Effector memory CD4-positive, alpha-beta T cell (primary cell): ENCODE measurements at regions not wholly inside any gene's neighbourhood (a gene's known extent, or its start where the extent isn't known, plus 50 kb on each side); places are given as distances from the start of the nearest gene placed in this dataset.

Experiments used
- DNase-seq, 3 donors: peaks; one replicate each; pipeline ENCODE4 v3.0.0-alpha.2; 2020
- H3K27ac ChIP-seq: 2 replicates; pipeline ENCODE4 v1.7.0; 2013; ENCODE audit warnings: mild to moderate bottlenecking, low read length, moderate library complexity; ENCODE audit not compliant: insufficient read depth, poor library complexity, severe bottlenecking
- H3K27me3 ChIP-seq: replicated peaks from 2 replicates; pipeline ENCODE4 v1.7.0; 2013; ENCODE audit warnings: mild to moderate bottlenecking, low read length; ENCODE audit not compliant: insufficient read depth, control insufficient read depth, poor library complexity, severe bottlenecking
- H3K36me3 ChIP-seq: 2 replicates; pipeline ENCODE4 v1.7.0; 2013; ENCODE audit warnings: mild to moderate bottlenecking, low read length, moderate library complexity; ENCODE audit not compliant: control insufficient read depth, insufficient read depth
- H3K4me1 ChIP-seq: 2 replicates; pipeline ENCODE4 v1.7.0; 2013; ENCODE audit warnings: low read length, mild to moderate bottlenecking; ENCODE audit not compliant: control insufficient read depth, insufficient read depth, poor library complexity, severe bottlenecking
- H3K4me3 ChIP-seq: 2 replicates; pipeline ENCODE4 v1.7.0; 2013; ENCODE audit warnings: low read length, low read depth, mild to moderate bottlenecking; ENCODE audit not compliant: insufficient read depth, poor library complexity, severe bottlenecking
- H3K9me3 ChIP-seq: 2 replicates; pipeline ENCODE4 v1.7.0; 2013; ENCODE audit warnings: mild to moderate bottlenecking, low read length, moderate library complexity; ENCODE audit not compliant: control insufficient read depth

GRCh38 chr11:123291201-123291869 lies 96.3 kb upstream of the CLMP start:
- DNase-seq: no peak
- H3K27me3 ChIP-seq: no peaks in the 10 kb centered on the region
- H3K4me1 ChIP-seq: no peaks in the 10 kb centered on the region
- H3K36me3 ChIP-seq: no peaks in the 10 kb centered on the region
- H3K4me3 ChIP-seq: no peak overlapping the region
- H3K27ac ChIP-seq: no peak overlapping the region
- H3K9me3 ChIP-seq: no peaks in the 10 kb centered on the region

GRCh38 chr11:123286761-123287160 lies 91.7 kb upstream of the CLMP start:
- Histone ChIP-seq H3K9me3 (no peaks in the 10 kb centered on the region), H3K4me1 (no peaks in the 10 kb centered on the region), H3K27ac (no peak overlapping the region), H3K4me3 (no peak overlapping the region), H3K36me3 (no peaks in the 10 kb centered on the region), H3K27me3 (no peaks in the 10 kb centered on the region)
- no peak for DNase-seq

- Histone ChIP-seq H3K4me1 (no peaks in the 10 kb centered on the region), H3K27me3 (no peaks in the 10 kb centered on the region), H3K36me3 (no peaks in the 10 kb centered on the region), H3K9me3 (no peaks in the 10 kb centered on the region), H3K27ac (no peak overlapping the region), H3K4me3 (no peak overlapping the region)
- no peak for DNase-seq
Observed at GRCh38 chr11:123286255-123286654, 91.2 kb upstream of the CLMP start.

- no peaks in the 10 kb centered on the region for H3K4me1 ChIP-seq
- no peak for DNase-seq
- no peak overlapping the region for H3K27ac ChIP-seq
- no peak overlapping the region for H3K4me3 ChIP-seq
- no peaks in the 10 kb centered on the region for H3K27me3 ChIP-seq
- no peaks in the 10 kb centered on the region for H3K9me3 ChIP-seq
- H3K36me3 ChIP-seq: no peaks in the 10 kb centered on the region
Observed at GRCh38 chr11:123284454-123284853, 89.4 kb upstream of the CLMP start.

GRCh38 chr11:123282597-123282996 lies 87.5 kb upstream of the CLMP start:
- Histone ChIP-seq H3K4me1 (no peaks in the 10 kb centered on the region), H3K27ac (no peak overlapping the region), H3K4me3 (no peak overlapping the region), H3K9me3 (no peaks in the 10 kb centered on the region), H3K27me3 (no peaks in the 10 kb centered on the region), H3K36me3 (no peaks in the 10 kb centered on the region)
- no peak for DNase-seq

- H3K4me3 ChIP-seq: no peak overlapping the region
- no peak overlapping the region for H3K27ac ChIP-seq
- no peaks in the 10 kb centered on the region for H3K27me3 ChIP-seq
Observed at GRCh38 chr11:123273616-123274015, 78.6 kb upstream of the CLMP start.

GRCh38 chr11:123272565-123272964 lies 77.5 kb upstream of the CLMP start:
- Histone ChIP-seq H3K27ac (no peak overlapping the region), H3K36me3 (no peaks in the 10 kb centered on the region), H3K4me1 (no peaks in the 10 kb centered on the region), H3K9me3 (no peaks in the 10 kb centered on the region), H3K27me3 (no peaks in the 10 kb centered on the region), H3K4me3 (no peak overlapping the region)
- no peak for DNase-seq

More at GRCh38 chr11:123273616-123274015, 78.6 kb upstream of the CLMP start:
- Histone ChIP-seq H3K36me3 (no peaks in the 10 kb centered on the region), H3K4me1 (no peaks in the 10 kb centered on the region), H3K9me3 (no peaks in the 10 kb centered on the region)
- no peak for DNase-seq

- H3K4me1 ChIP-seq: no peaks in the 10 kb centered on the region
- DNase-seq: no peak
- no peaks in the 10 kb centered on the region for H3K9me3 ChIP-seq
- no peak overlapping the region for H3K27ac ChIP-seq
- H3K4me3 ChIP-seq: no peak overlapping the region
- no peaks in the 10 kb centered on the region for H3K36me3 ChIP-seq
- H3K27me3 ChIP-seq: no peaks in the 10 kb centered on the region
Observed at GRCh38 chr11:123268156-123268555, 73.1 kb upstream of the CLMP start.

GRCh38 chr11:123265951-123266350 lies 70.9 kb upstream of the CLMP start:
- Histone ChIP-seq H3K36me3 (no peaks in the 10 kb centered on the region), H3K4me1 (no peaks in the 10 kb centered on the region), H3K4me3 (no peak overlapping the region), H3K9me3 (no peaks in the 10 kb centered on the region), H3K27me3 (no peaks in the 10 kb centered on the region), H3K27ac (no peak overlapping the region)
- DNase-seq: no peak

GRCh38 chr11:123264431-123264780 lies 69.4 kb upstream of the CLMP start:
- H3K4me3 ChIP-seq: no peak overlapping the region
- no peaks in the 10 kb centered on the region for H3K4me1 ChIP-seq
- H3K27me3 ChIP-seq: peaks cover 3% of the 10 kb centered on the region
- no peak overlapping the region for H3K27ac ChIP-seq
- no peaks in the 10 kb centered on the region for H3K9me3 ChIP-seq
- no peaks in the 10 kb centered on the region for H3K36me3 ChIP-seq
- no peak for DNase-seq
